ENCODE measurements at regions not wholly inside any gene's neighbourhood (a gene's known extent, or its start where the extent isn't known, plus 50 kb on each side); places are given as distances from the start of the nearest gene placed in this dataset.
A peak's percentile ranks its signal among the peaks of the same experiment; 100 is the strongest.

GRCh38 chr4:15303052-15303641 is 124.7 kb upstream of the C1QTNF7 start:
- DNase-seq (ENCODE audit: low spot score), result peak; percentile 26
- no peaks in the 10 kb centered on the region for H3K36me3 ChIP-seq (replicated peaks; ENCODE audit: insufficient read depth, low read depth)
- H4K20me1 ChIP-seq (ENCODE audit: insufficient read depth, poor library complexity, severe bottlenecking), result no peaks in the 10 kb centered on the region
- H2AFZ ChIP-seq, result no peak overlapping the region
- WGBS (ENCODE audit: low lambda C conversion rate, missing lambda C conversion rate), result 33% methylated on average over 2 of the region's 2 CpGs
- no peaks in the 10 kb centered on the region for H3K27me3 ChIP-seq
- H3K4me1 ChIP-seq (ENCODE audit: insufficient read depth), result peaks cover 6% of the 10 kb centered on the region
- no peaks in the 10 kb centered on the region for H3K9me2 ChIP-seq (replicated peaks; ENCODE audit: insufficient read depth)
- no peaks in the 10 kb centered on the region for H3K9me3 ChIP-seq (ENCODE audit: low read depth)
- no peak overlapping the region for H3K4me2 ChIP-seq
- H3K4me3 ChIP-seq, result no peak overlapping the region
- no peak for TF ChIP-seq EZH2phosphoT487 (IDR thresholded peaks at IDR 0.05; ENCODE audit: low read depth, severe bottlenecking, unreplicated experiment)
- no peak for TF ChIP-seq EZH2 (IDR thresholded peaks at IDR 0.05; ENCODE audit: borderline replicate concordance)
- no peak for TF ChIP-seq CTCF (IDR thresholded peaks at IDR 0.05; ENCODE audit: poor library complexity)
- no peaks in the 10 kb centered on the region for H3K79me2 ChIP-seq
- H3K27ac ChIP-seq, result peak overlapping the region; percentile 12

GRCh38 chr4:15314974-15315373 is 112.9 kb upstream of the C1QTNF7 start:
- Histone ChIP-seq H2AFZ (no peak overlapping the region), H3K4me2 (no peak overlapping the region), H3K9me3 (ENCODE audit: low read depth) (no peaks in the 10 kb centered on the region), H3K36me3 (replicated peaks; ENCODE audit: insufficient read depth, low read depth) (no peaks in the 10 kb centered on the region), H3K4me1 (ENCODE audit: insufficient read depth) (no peaks in the 10 kb centered on the region), H3K27ac (no peak overlapping the region), H3K9me2 (replicated peaks; ENCODE audit: insufficient read depth) (no peaks in the 10 kb centered on the region), H4K20me1 (ENCODE audit: insufficient read depth, poor library complexity, severe bottlenecking) (no peaks in the 10 kb centered on the region), H3K27me3 (no peaks in the 10 kb centered on the region), H3K79me2 (no peaks in the 10 kb centered on the region), H3K4me3 (no peak overlapping the region)
- WGBS (ENCODE audit: low lambda C conversion rate, missing lambda C conversion rate), result 48% methylated on average over 3 of the region's 3 CpGs
- TF ChIP-seq EZH2phosphoT487 (IDR thresholded peaks at IDR 0.05; ENCODE audit: low read depth, severe bottlenecking, unreplicated experiment) (no peak), CTCF (IDR thresholded peaks at IDR 0.05; ENCODE audit: poor library complexity) (no peak), EZH2 (IDR thresholded peaks at IDR 0.05; ENCODE audit: borderline replicate concordance) (no peak)
- DNase-seq (ENCODE audit: low spot score), result no peak

- no peak for DNase-seq (ENCODE audit: low spot score)
- Histone ChIP-seq H3K4me1 (ENCODE audit: insufficient read depth) (no peaks in the 10 kb centered on the region), H3K9me3 (ENCODE audit: low read depth) (no peaks in the 10 kb centered on the region), H2AFZ (no peak overlapping the region), H3K4me3 (no peak overlapping the region), H3K27ac (no peak overlapping the region), H3K4me2 (no peak overlapping the region), H3K36me3 (replicated peaks; ENCODE audit: insufficient read depth, low read depth) (no peaks in the 10 kb centered on the region), H3K79me2 (no peaks in the 10 kb centered on the region), H4K20me1 (ENCODE audit: insufficient read depth, poor library complexity, severe bottlenecking) (no peaks in the 10 kb centered on the region), H3K27me3 (no peaks in the 10 kb centered on the region), H3K9me2 (replicated peaks; ENCODE audit: insufficient read depth) (no peaks in the 10 kb centered on the region)
- TF ChIP-seq EZH2 (IDR thresholded peaks at IDR 0.05; ENCODE audit: borderline replicate concordance), result no peak
- no peak for TF ChIP-seq EZH2phosphoT487 (IDR thresholded peaks at IDR 0.05; ENCODE audit: low read depth, severe bottlenecking, unreplicated experiment)
- TF ChIP-seq CTCF (IDR thresholded peaks at IDR 0.05; ENCODE audit: poor library complexity), result no peak
- WGBS (ENCODE audit: low lambda C conversion rate, missing lambda C conversion rate), result 81% methylated on average over 3 of the region's 3 CpGs
These were observed 110.6 kb upstream of the C1QTNF7 start for GRCh38 chr4:15317246-15317645.
